PC-9 (cell line): ENCODE measurements at regions not wholly inside any gene's neighbourhood (a gene's known extent, or its start where the extent isn't known, plus 50 kb on each side); places are given as distances from the start of the nearest gene placed in this dataset.

ENCODE experiments used
- CTCF ChIP-seq: fragments of 200-600 bp; sonication (generic); conservative IDR thresholded peaks from 2 replicates; pipeline ENCODE4 v1.6.1; 2017; ENCODE audit warnings: mixed run types, antibody characterized with exemption, mild to moderate bottlenecking, moderate library complexity
- EZH2 ChIP-seq: fragments of 200-600 bp; sonication (generic); IDR thresholded peaks from 2 replicates; pipeline ENCODE4 v1.8.0; 2017; ENCODE audit warnings: antibody characterized with exemption, low read depth

- no peak for TF ChIP-seq CTCF
- TF ChIP-seq EZH2 = no peak
Observed at GRCh38 chrX:16258882-16259281, 91.6 kb downstream of the MAGEB17 start.
